Loucy (cell line): ENCODE measurements at regions not wholly inside any gene's neighbourhood (a gene's known extent, or its start where the extent isn't known, plus 50 kb on each side); places are given as distances from the start of the nearest gene placed in this dataset.

Experiments used
- EZH2phosphoT487 ChIP-seq: fragments of 200-600 bp; IDR thresholded peaks from 2 replicates; pipeline ENCODE4 v1.6.1; 2018; ENCODE audit warnings: antibody characterized with exemption, mild to moderate bottlenecking, moderate library complexity, borderline replicate concordance
- TF ChIP-seq, protein P1 (sequence below): fragments of 200-600 bp; sonication (generic); conservative IDR thresholded peaks from 2 replicates; pipeline ENCODE4 v1.5.1; 2014; ENCODE audit warnings: mild to moderate bottlenecking, antibody characterized with exemption, low read length

DNA sequence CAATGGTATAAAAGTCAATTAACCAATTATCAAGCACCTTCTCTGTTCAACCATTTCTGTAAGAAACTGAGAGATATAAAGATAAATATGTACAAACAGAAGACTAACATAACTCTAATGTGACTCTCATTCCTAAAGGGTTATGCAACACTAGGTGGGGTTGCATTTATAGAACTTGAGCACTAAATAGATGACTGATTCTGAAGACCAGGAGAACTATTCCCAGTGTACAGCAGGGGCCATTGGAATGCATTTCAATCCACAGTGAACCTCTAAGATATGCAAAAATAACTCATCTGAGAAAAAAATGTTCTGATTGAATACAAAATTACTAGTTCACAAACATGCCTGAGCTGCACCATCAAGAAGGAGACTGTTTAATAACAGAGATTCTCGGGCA lies 341.2 kb upstream of the STEAP1 start:
- TF ChIP-seq, protein P1, sequence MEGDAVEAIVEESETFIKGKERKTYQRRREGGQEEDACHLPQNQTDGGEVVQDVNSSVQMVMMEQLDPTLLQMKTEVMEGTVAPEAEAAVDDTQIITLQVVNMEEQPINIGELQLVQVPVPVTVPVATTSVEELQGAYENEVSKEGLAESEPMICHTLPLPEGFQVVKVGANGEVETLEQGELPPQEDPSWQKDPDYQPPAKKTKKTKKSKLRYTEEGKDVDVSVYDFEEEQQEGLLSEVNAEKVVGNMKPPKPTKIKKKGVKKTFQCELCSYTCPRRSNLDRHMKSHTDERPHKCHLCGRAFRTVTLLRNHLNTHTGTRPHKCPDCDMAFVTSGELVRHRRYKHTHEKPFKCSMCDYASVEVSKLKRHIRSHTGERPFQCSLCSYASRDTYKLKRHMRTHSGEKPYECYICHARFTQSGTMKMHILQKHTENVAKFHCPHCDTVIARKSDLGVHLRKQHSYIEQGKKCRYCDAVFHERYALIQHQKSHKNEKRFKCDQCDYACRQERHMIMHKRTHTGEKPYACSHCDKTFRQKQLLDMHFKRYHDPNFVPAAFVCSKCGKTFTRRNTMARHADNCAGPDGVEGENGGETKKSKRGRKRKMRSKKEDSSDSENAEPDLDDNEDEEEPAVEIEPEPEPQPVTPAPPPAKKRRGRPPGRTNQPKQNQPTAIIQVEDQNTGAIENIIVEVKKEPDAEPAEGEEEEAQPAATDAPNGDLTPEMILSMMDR, result no peak
- TF ChIP-seq EZH2phosphoT487, result no peak
